ENCODE measurements at regions not wholly inside any gene's neighbourhood (a gene's known extent, or its start where the extent isn't known, plus 50 kb on each side); places are given as distances from the start of the nearest gene placed in this dataset.
"Not testable (repeated sequence)": the region's sequence is repeated elsewhere in the genome, so short reads cannot be mapped to it uniquely, and the experiment has no call there.

GRCh38 chr6:144361016-144361415 lies 75.9 kb downstream of the UTRN start:
- TF ChIP-seq, protein P1, sequence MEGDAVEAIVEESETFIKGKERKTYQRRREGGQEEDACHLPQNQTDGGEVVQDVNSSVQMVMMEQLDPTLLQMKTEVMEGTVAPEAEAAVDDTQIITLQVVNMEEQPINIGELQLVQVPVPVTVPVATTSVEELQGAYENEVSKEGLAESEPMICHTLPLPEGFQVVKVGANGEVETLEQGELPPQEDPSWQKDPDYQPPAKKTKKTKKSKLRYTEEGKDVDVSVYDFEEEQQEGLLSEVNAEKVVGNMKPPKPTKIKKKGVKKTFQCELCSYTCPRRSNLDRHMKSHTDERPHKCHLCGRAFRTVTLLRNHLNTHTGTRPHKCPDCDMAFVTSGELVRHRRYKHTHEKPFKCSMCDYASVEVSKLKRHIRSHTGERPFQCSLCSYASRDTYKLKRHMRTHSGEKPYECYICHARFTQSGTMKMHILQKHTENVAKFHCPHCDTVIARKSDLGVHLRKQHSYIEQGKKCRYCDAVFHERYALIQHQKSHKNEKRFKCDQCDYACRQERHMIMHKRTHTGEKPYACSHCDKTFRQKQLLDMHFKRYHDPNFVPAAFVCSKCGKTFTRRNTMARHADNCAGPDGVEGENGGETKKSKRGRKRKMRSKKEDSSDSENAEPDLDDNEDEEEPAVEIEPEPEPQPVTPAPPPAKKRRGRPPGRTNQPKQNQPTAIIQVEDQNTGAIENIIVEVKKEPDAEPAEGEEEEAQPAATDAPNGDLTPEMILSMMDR (IDR thresholded peaks at IDR 0.05; ENCODE audit: unreplicated experiment in 3 of 3), result no peak
- Mint-ChIP-seq H3K4me3 (no peak overlapping the region), H3K36me3 (ENCODE audit: low read depth) (no peaks in the 10 kb centered on the region), H3K4me1 (peaks cover 5% of the 10 kb centered on the region), H3K9me3 (no peaks in the 10 kb centered on the region), H3K27me3 (ENCODE audit: low read depth) (no peaks in the 10 kb centered on the region), H3K27ac (peak overlapping the region in 2 of 3 experiments; percentile 15 to 68)

DNA sequence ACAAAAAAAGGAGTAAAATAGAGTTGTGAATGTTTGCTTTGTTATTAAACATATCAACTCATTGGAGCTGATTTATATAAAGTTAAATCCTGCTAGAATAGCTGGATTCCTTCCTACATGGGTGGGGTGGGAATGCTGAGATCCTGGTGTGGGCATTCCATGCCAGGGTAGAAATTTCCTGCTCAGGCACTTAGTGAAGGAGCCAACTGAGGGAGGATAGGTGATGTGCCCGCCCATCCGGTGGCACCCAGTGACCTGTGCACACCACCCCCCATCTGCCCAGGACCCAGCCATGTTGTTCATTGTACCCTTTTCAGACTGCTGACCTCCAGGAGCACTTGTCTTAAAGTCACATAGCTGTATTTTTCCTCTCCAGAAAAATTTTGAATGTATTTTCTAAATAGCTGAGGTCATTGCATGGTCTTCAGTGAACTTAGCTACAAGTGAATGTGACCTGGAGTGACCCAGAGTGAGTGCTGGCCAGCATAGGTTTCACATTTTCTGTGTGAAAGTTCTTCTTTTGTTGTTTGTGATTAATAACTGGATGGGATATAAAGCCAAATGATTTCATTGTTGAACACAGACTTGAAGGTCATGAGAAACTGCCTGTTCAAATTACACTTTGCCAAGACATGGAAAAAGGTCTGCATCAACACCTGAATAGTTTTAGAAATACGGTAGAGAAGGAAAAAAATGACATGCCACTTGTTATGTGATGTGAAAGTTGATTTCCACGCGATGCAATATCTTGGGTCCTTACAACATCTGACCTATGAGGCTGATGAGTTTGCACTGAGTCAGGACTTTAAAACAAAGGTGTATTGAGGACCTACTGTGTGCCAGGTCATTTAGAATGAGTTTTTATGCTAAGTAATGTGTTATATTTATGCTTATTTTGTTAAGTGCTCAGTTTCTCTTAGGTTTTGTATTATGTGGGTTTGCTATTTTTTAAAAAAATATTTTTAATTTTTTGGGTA lies 77.2 kb downstream of the UTRN start:
- Mint-ChIP-seq H3K36me3 (ENCODE audit: low read depth) (no peaks in the 10 kb centered on the region), H3K9me3 (no peaks in the 10 kb centered on the region), H3K27ac (peak overlapping the region in 1 of 3 experiments; percentile 53), H3K27me3 (ENCODE audit: low read depth) (no peaks in the 10 kb centered on the region), H3K4me3 (no peak overlapping the region), H3K4me1 (peaks cover 5% of the 10 kb centered on the region)
- TF ChIP-seq, protein P1 (IDR thresholded peaks at IDR 0.05; ENCODE audit: unreplicated experiment in 3 of 3), result no peak

GRCh38 chr6:144364208-144364720 lies 79.1 kb downstream of the UTRN start:
- Mint-ChIP-seq H3K4me3 (no peak overlapping the region), H3K36me3 (ENCODE audit: low read depth) (no peaks in the 10 kb centered on the region), H3K4me1 (peaks cover 5% of the 10 kb centered on the region), H3K9me3 (no peaks in the 10 kb centered on the region), H3K27ac (no peak overlapping the region), H3K27me3 (ENCODE audit: low read depth) (no peaks in the 10 kb centered on the region)
- TF ChIP-seq, protein P1 (IDR thresholded peaks at IDR 0.05; ENCODE audit: unreplicated experiment in 3 of 3), result no peak

- H3K9me3 Mint-ChIP-seq, result no peaks in the 10 kb centered on the region
- H3K27me3 Mint-ChIP-seq (ENCODE audit: low read depth), result no peaks in the 10 kb centered on the region
Observed at GRCh38 chr6:144364782-144365181, 79.6 kb downstream of the UTRN start.

GRCh38 chr6:144365271-144365670 lies 80.1 kb downstream of the UTRN start:
- H3K4me1 Mint-ChIP-seq, result peaks cover 5% of the 10 kb centered on the region

More at GRCh38 chr6:144364782-144365181, 79.6 kb downstream of the UTRN start:
- H3K36me3 Mint-ChIP-seq (ENCODE audit: low read depth), result peaks cover 3% of the 10 kb centered on the region
- H3K4me3 Mint-ChIP-seq, result no peak overlapping the region
- H3K4me1 Mint-ChIP-seq, result peaks cover 5% of the 10 kb centered on the region
- H3K27ac Mint-ChIP-seq, result peak overlapping the region in 1 of 3 experiments; percentile 30
- TF ChIP-seq, protein P1 (IDR thresholded peaks at IDR 0.05; ENCODE audit: unreplicated experiment in 3 of 3), result no peak

GRCh38 chr6:144369696-144370095 lies 84.6 kb downstream of the UTRN start:
- Mint-ChIP-seq H3K36me3 (ENCODE audit: low read depth) (peaks cover 12% of the 10 kb centered on the region), H3K4me1 (peaks cover 13% of the 10 kb centered on the region)
- not testable (repeated sequence) for H3K27me3 Mint-ChIP-seq (ENCODE audit: low read depth); H3K4me3 Mint-ChIP-seq; H3K9me3 Mint-ChIP-seq; H3K27ac Mint-ChIP-seq

More at GRCh38 chr6:144365271-144365670, 80.1 kb downstream of the UTRN start:
- Mint-ChIP-seq H3K4me3 (no peak overlapping the region), H3K9me3 (no peaks in the 10 kb centered on the region), H3K27me3 (ENCODE audit: low read depth) (no peaks in the 10 kb centered on the region), H3K36me3 (ENCODE audit: low read depth) (peaks cover 4% of the 10 kb centered on the region), H3K27ac (peak overlapping the region in 1 of 3 experiments; percentile 30)
- TF ChIP-seq, protein P1 (IDR thresholded peaks at IDR 0.05; ENCODE audit: unreplicated experiment in 3 of 3), result no peak

All from nephron (organoid).